CD4-positive, alpha-beta memory T cell (primary cell): ENCODE measurements at regions not wholly inside any gene's neighbourhood (a gene's known extent, or its start where the extent isn't known, plus 50 kb on each side); places are given as distances from the start of the nearest gene placed in this dataset.
"Not testable (repeated sequence)": the region's sequence is repeated elsewhere in the genome, so short reads cannot be mapped to it uniquely, and the experiment has no call there.

ENCODE experiments used
- CTCF ChIA-PET: fragments of 350-600 bp; sonication (Branson Sonifier 250); formaldehyde crosslinking; loops from one replicate; lab custom pipeline; 2021; ENCODE audit warnings: inconsistent platforms; ENCODE audit not compliant: partially characterized antibody; lab: Charles Lee
- POLR2A ChIA-PET: fragments of 350-600 bp; sonication (Branson Sonifier 250); formaldehyde crosslinking; loops from one replicate; lab custom pipeline; 2021; ENCODE audit not compliant: partially characterized antibody; lab: Charles Lee
- DNase-seq, 5 donors: peaks; one replicate each; pipeline versions ENCODE4 v3.0.0 to v3.0.0-alpha.2; 2020 to 2022; ENCODE audit warnings: mixed read lengths in 1 of 5
- H3K27ac ChIP-seq: one replicate; pipeline ENCODE4 v1.7.0; 2013; ENCODE audit warnings: low read depth, low read length
- H3K27me3 ChIP-seq: 2 replicates; pipeline ENCODE4 v1.7.0; 2013; ENCODE audit warnings: mild to moderate bottlenecking, low read length, moderate library complexity; ENCODE audit not compliant: insufficient read depth
- H3K36me3 ChIP-seq: 2 replicates; pipeline ENCODE4 v1.7.0; 2013; ENCODE audit warnings: mild to moderate bottlenecking, low read length, moderate library complexity; ENCODE audit not compliant: insufficient read depth
- H3K4me1 ChIP-seq: 2 replicates; pipeline ENCODE4 v1.7.0; 2013; ENCODE audit warnings: mild to moderate bottlenecking, low read length, moderate library complexity; ENCODE audit not compliant: insufficient read depth
- H3K4me3 ChIP-seq, 2 donors: one replicate each; pipeline ENCODE4 v1.7.0; 2013; ENCODE audit warnings: low read length in 2 of 2, mild to moderate bottlenecking in 1 of 2
- H3K9me3 ChIP-seq, 2 donors: one replicate each; pipeline ENCODE4 v1.7.0; 2013; ENCODE audit warnings: low read length in 2 of 2, control low read depth in 1 of 2; ENCODE audit not compliant: control insufficient read depth in 1 of 2
- H3K27ac Mint-ChIP-seq, 7 donors: one replicate each; pipeline ENCODE4 v1.8.0; 2020 to 2021; ENCODE audit warnings: mixed read lengths in 7 of 7, mild to moderate bottlenecking in 6 of 7, inconsistent platforms in 3 of 7, moderate library complexity in 3 of 7
- H3K27me3 Mint-ChIP-seq, 2 donors: one replicate each; pipeline ENCODE4 v1.8.0; 2020 to 2021; ENCODE audit warnings: mixed read lengths in 2 of 2
- H3K36me3 Mint-ChIP-seq, 2 donors: one replicate each; pipeline ENCODE4 v1.8.0; 2020 to 2021; ENCODE audit warnings: mixed read lengths in 2 of 2, inconsistent platforms in 1 of 2, mild to moderate bottlenecking in 1 of 2
- H3K4me1 Mint-ChIP-seq, 4 donors: one replicate each; pipeline ENCODE4 v1.8.0; 2020 to 2021; ENCODE audit warnings: mixed read lengths in 4 of 4, mild to moderate bottlenecking in 1 of 4
- H3K4me3 Mint-ChIP-seq, 8 donors: one replicate each; pipeline ENCODE4 v1.8.0; 2020 to 2021; ENCODE audit warnings: mixed read lengths in 8 of 8, mild to moderate bottlenecking in 7 of 8, moderate library complexity in 6 of 8, inconsistent platforms in 3 of 8
- H3K9me3 Mint-ChIP-seq, 8 donors: one replicate each; pipeline ENCODE4 v1.8.0; 2020 to 2021; ENCODE audit warnings: mixed read lengths in 8 of 8, mild to moderate bottlenecking in 5 of 8, inconsistent platforms in 3 of 8, moderate library complexity in 1 of 8
- intact Hi-C: fragments of 100-400 bp; cut with micrococcal nuclease; formaldehyde crosslinking; loops from one replicate; pipeline ENCODE4 v1.15.1; 2023

DNA sequence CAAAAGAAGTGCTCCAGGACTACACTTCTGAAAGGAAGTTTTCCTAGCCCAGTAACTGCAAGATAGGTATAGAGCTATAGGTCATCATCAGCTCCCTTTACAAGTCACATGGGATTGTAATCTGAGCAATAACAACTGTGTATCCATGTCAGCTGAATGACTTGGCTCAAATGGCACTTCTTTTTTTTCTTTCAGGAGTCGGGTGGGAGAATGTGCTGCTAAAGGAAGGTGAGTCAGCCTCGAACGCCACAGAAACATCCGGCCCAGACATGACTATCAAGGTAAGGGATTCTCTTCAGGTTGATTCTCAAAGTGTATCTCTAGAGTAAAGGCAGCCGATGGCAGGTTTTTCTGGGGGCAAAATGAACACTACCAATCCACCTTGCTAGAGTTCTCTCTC, 192.2 kb downstream of the C9orf152 start:
- Histone ChIP-seq H3K4me3 (no peak overlapping the region), H3K36me3 (no peaks in the 10 kb centered on the region), H3K4me1 (no peaks in the 10 kb centered on the region), H3K9me3 (no peaks in the 10 kb centered on the region), H3K27ac (no peak overlapping the region), H3K27me3 (no peaks in the 10 kb centered on the region)
- ChIA-PET CTCF (interaction anchor here (0.6 to 1.0 kb wide), 2 partner anchors 19 to 22 kb away, joined by 4 to 5 read pairs; no protein-coding TSS in a partner anchor), POLR2A (no interaction called here)
- intact Hi-C loops, result no loop called here
- Mint-ChIP-seq H3K36me3 (no peaks in the 10 kb centered on the region), H3K4me1 (peaks cover 0 to 2% (median 1%) of the 10 kb centered on the region in 4 donors), H3K9me3 (peaks cover 0 to 3% (median 0%) of the 10 kb centered on the region in 8 donors), H3K27me3 (no peaks in the 10 kb centered on the region), H3K4me3 (peak overlapping the region in 1 of 8 donors; percentile 22), H3K27ac (peak overlapping the region in 2 of 7 donors; percentile 14 to 41)
- peak in 2 of 5 donors; percentile 8 to 53 for DNase-seq

- intact Hi-C loops, result no loop called here
- H3K9me3 ChIP-seq, result no peaks in the 10 kb centered on the region
- H3K27ac Mint-ChIP-seq, result peak overlapping the region in 1 of 7 donors; percentile 14
- ChIA-PET CTCF (interaction anchor here (0.6 kb wide), 1 partner anchor 18 kb away, joined by 4 read pairs; no protein-coding TSS in a partner anchor), POLR2A (no interaction called here)
- no peaks in the 10 kb centered on the region for H3K36me3 Mint-ChIP-seq
- no peak for DNase-seq
- H3K9me3 Mint-ChIP-seq, result peaks cover 0 to 3% (median 0%) of the 10 kb centered on the region in 8 donors
- H3K36me3 ChIP-seq, result no peaks in the 10 kb centered on the region
- H3K27me3 Mint-ChIP-seq, result no peaks in the 10 kb centered on the region
- no peak overlapping the region for H3K27ac ChIP-seq
- H3K4me3 ChIP-seq, result no peak overlapping the region
- H3K27me3 ChIP-seq, result no peaks in the 10 kb centered on the region
- peaks cover 0 to 7% (median 1%) of the 10 kb centered on the region in 4 donors for H3K4me1 Mint-ChIP-seq
- no peaks in the 10 kb centered on the region for H3K4me1 ChIP-seq
- no peak overlapping the region for H3K4me3 Mint-ChIP-seq
Measured at GRCh38 chr9:110016340-110016739, 191.6 kb downstream of the C9orf152 start.

DNA sequence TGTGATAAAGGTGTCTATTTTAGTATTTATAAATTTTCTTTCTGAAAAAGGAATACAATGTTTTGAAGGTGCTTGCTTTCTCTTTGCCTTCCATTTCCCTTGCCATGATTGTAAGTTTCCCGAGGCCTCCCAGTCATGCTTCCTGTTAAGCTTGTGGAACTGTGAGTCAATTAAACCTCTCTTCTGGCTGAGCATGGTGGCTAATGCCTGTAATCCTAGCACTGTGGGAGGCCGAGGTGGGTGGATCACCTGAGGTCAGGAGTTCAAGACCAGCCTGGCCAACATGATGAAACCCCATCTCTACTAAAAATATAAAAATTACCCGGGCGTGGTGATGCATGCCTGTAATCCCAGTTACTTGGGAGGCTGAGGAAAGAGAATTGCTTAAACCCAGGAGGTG, 187.7 kb downstream of the C9orf152 start:
- H3K27ac ChIP-seq, H3K27me3 ChIP-seq, H3K36me3 ChIP-seq, intact Hi-C loops, H3K4me3 Mint-ChIP-seq, H3K4me1 ChIP-seq, H3K4me3 ChIP-seq, H3K27me3 Mint-ChIP-seq, H3K9me3 ChIP-seq, H3K36me3 Mint-ChIP-seq, POLR2A ChIA-PET, DNase-seq, H3K9me3 Mint-ChIP-seq, H3K27ac Mint-ChIP-seq: not testable (repeated sequence)
- peaks cover 5 to 13% (median 6%) of the 10 kb centered on the region in 4 donors for H3K4me1 Mint-ChIP-seq
- CTCF ChIA-PET, result interaction anchor here (1.0 to 1.5 kb wide), 4 partner anchors 11 to 38 kb away, joined by 3 to 4 read pairs (median 3); no protein-coding TSS in a partner anchor

DNA sequence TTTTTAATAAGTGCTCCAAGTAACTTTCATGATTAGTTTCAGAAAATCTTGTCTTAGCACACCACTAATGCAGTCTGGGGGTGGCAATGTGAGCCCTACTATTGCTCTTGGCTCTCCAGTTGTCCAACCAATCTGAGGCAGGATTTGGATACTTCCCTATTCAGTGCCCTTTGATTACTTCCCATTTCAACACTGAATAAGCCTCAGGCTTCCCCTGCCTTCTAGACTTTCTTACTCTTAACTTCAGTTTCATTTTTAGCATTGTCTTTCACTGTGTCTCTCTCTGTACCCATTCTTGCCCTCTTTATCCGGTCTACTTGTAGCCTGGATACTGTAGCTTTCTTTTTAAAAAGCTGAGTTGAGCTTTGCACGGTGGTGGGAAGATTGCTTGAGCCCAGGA, 186.1 kb downstream of the C9orf152 start:
- H3K27ac ChIP-seq, result no peak overlapping the region
- peaks cover 0 to 7% of the 10 kb centered on the region in 2 donors for H3K36me3 Mint-ChIP-seq
- peak overlapping the region in 6 of 7 donors; percentile 3 to 87 (median 46) for H3K27ac Mint-ChIP-seq
- peaks cover 5% of the 10 kb centered on the region for H3K4me1 ChIP-seq
- no peaks in the 10 kb centered on the region for H3K9me3 ChIP-seq
- POLR2A ChIA-PET, result interaction anchor here (1.6 kb wide), 1 partner anchor 27 kb away, joined by 5 read pairs; no protein-coding TSS in a partner anchor
- no peaks in the 10 kb centered on the region for H3K36me3 ChIP-seq
- no peaks in the 10 kb centered on the region for H3K9me3 Mint-ChIP-seq
- peak overlapping the region in 4 of 8 donors; percentile 2 to 17 (median 9) for H3K4me3 Mint-ChIP-seq
- intact Hi-C loops, result no loop called here
- no peak for DNase-seq
- H3K27me3 ChIP-seq, result no peaks in the 10 kb centered on the region
- no peaks in the 10 kb centered on the region for H3K27me3 Mint-ChIP-seq
- H3K4me1 Mint-ChIP-seq, result peaks cover 4 to 13% (median 5%) of the 10 kb centered on the region in 4 donors
- CTCF ChIA-PET, result interaction anchor here (1.0 to 1.5 kb wide), 2 partner anchors 9 to 53 kb away, joined by 3 to 4 read pairs; no protein-coding TSS in a partner anchor
- H3K4me3 ChIP-seq, result no peak overlapping the region

DNA sequence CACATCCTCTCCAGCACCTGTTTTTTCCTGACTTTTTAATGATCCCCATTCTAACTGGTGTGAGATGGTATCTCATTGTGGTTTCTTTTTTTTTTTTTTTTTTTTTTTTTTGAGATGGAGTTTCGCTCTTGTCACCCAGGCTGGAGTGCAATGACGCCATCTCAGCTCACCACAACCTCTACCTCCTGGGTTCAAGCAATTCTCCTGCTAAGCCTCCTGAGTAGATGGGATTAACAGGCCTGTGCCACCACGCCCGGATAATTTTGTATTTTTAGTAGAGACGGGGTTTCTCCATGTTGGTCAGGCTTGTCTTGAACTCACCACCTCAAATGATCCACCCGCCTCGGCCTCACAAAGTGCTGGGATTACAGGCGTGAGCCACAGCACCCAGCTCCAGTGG, 184.7 kb downstream of the C9orf152 start:
- H3K4me3 Mint-ChIP-seq, H3K9me3 ChIP-seq, DNase-seq, H3K36me3 Mint-ChIP-seq, H3K4me1 ChIP-seq, H3K4me3 ChIP-seq, H3K27ac ChIP-seq, H3K9me3 Mint-ChIP-seq, CTCF ChIA-PET, H3K27ac Mint-ChIP-seq, H3K27me3 ChIP-seq, H3K27me3 Mint-ChIP-seq, intact Hi-C loops, H3K36me3 ChIP-seq: not testable (repeated sequence)
- POLR2A ChIA-PET, result interaction anchor here (1.2 kb wide), 1 partner anchor 55 kb away, joined by 3 read pairs; no protein-coding TSS in a partner anchor
- peaks cover 4 to 13% (median 5%) of the 10 kb centered on the region in 4 donors for H3K4me1 Mint-ChIP-seq

GRCh38 chr9:110025551-110026170, 182.3 kb downstream of the C9orf152 start:
- Mint-ChIP-seq H3K36me3 (peaks cover 0 to 7% of the 10 kb centered on the region in 2 donors), H3K27ac (peak overlapping the region in 1 of 7 donors; percentile 14), H3K4me3 (no peak overlapping the region), H3K9me3 (no peaks in the 10 kb centered on the region), H3K4me1 (peaks cover 14 to 28% (median 20%) of the 10 kb centered on the region in 4 donors), H3K27me3 (no peaks in the 10 kb centered on the region)
- no peak for DNase-seq
- Histone ChIP-seq H3K36me3 (no peaks in the 10 kb centered on the region), H3K4me3 (no peak overlapping the region), H3K27me3 (no peaks in the 10 kb centered on the region), H3K9me3 (no peaks in the 10 kb centered on the region), H3K4me1 (peaks cover 21% of the 10 kb centered on the region), H3K27ac (no peak overlapping the region)
- ChIA-PET CTCF (no interaction called here), POLR2A (no interaction called here)
- intact Hi-C loops, result no loop called here

- no peaks in the 10 kb centered on the region for H3K27me3 Mint-ChIP-seq
- CTCF ChIA-PET, result no interaction called here
- no peaks in the 10 kb centered on the region for H3K27me3 ChIP-seq
- peaks cover 19% of the 10 kb centered on the region for H3K4me1 ChIP-seq
- H3K4me3 Mint-ChIP-seq, result no peak overlapping the region
- POLR2A ChIA-PET, result interaction anchor here (2.1 kb wide), 1 partner anchor 21 kb away, joined by 7 read pairs; no protein-coding TSS in a partner anchor
- DNase-seq, result no peak
- H3K27ac ChIP-seq, result no peak overlapping the region
- H3K36me3 Mint-ChIP-seq, result peaks cover 0 to 7% of the 10 kb centered on the region in 2 donors
- intact Hi-C loops, result no loop called here
- H3K36me3 ChIP-seq, result no peaks in the 10 kb centered on the region
- H3K27ac Mint-ChIP-seq, result no peak overlapping the region
- peaks cover 10 to 19% (median 18%) of the 10 kb centered on the region in 4 donors for H3K4me1 Mint-ChIP-seq
- H3K9me3 Mint-ChIP-seq, result no peaks in the 10 kb centered on the region
- H3K4me3 ChIP-seq, result no peak overlapping the region
- no peaks in the 10 kb centered on the region for H3K9me3 ChIP-seq
Measured at GRCh38 chr9:110027671-110028081, 180.3 kb downstream of the C9orf152 start.
